OCI-LY7 (cell line): ENCODE measurements at regions not wholly inside any gene's neighbourhood (a gene's known extent, or its start where the extent isn't known, plus 50 kb on each side); places are given as distances from the start of the nearest gene placed in this dataset.

ENCODE experiments used
- BruUV-seq: library from RNA; stranded (reverse); fragments of 400-500 nt; replicated peaks from 2 replicates; lab custom pipeline; 2021; lab: Mats Ljungman, UMichigan
- CTCF ChIA-PET: fragments of 300-600 bp; sonication (Branson Sonifier 250); formaldehyde crosslinking; loops from one replicate; lab custom pipeline; 2022; ENCODE audit warnings: antibody characterized with exemption; ENCODE audit not compliant: unreplicated experiment; lab: Charles Lee
- POLR2A ChIA-PET: fragments of 300-600 bp; sonication (Branson Sonifier 250); formaldehyde crosslinking; loops from one replicate; lab custom pipeline; 2022; ENCODE audit warnings: antibody characterized with exemption; lab: Charles Lee
- DNase-seq: peaks from one replicate; pipeline ENCODE4 v3.0.0-alpha.2; 2015; ENCODE audit warnings: low spot score
- H2AFZ ChIP-seq: fragments of 200-600 bp; sonication (generic), shearing (Covaris generic); 2 replicates; pipeline ENCODE4 v1.6.1; 2014; ENCODE audit warnings: mild to moderate bottlenecking, antibody characterized with exemption, low read length, moderate library complexity
- H3K27ac ChIP-seq: fragments of 200-600 bp; sonication (generic); 2 replicates; pipeline ENCODE4 v1.5.1; 2014; ENCODE audit warnings: mixed run types, low read depth, mild to moderate bottlenecking, moderate library complexity, low read length, inconsistent platforms; ENCODE audit not compliant: poor library complexity, severe bottlenecking
- H3K36me3 ChIP-seq: fragments of 200-600 bp; sonication (generic); 2 replicates; pipeline ENCODE4 v1.6.1; 2014; ENCODE audit warnings: mild to moderate bottlenecking, antibody characterized with exemption, low read length, moderate library complexity, mixed read lengths; ENCODE audit not compliant: insufficient read depth
- H3K4me1 ChIP-seq: fragments of 200-600 bp; sonication (generic); 2 replicates; pipeline ENCODE4 v1.5.1; 2014; ENCODE audit warnings: mild to moderate bottlenecking, low read length; ENCODE audit not compliant: insufficient read depth, poor library complexity, severe bottlenecking
- H3K4me2 ChIP-seq: fragments of 200-600 bp; sonication (generic); 2 replicates; pipeline ENCODE4 v1.6.1; 2014; ENCODE audit warnings: mild to moderate bottlenecking, low read length
- H3K4me3 ChIP-seq: fragments of 200-600 bp; sonication (generic); 2 replicates; pipeline ENCODE4 v1.5.1; 2014; ENCODE audit warnings: mild to moderate bottlenecking, low read depth, low read length; ENCODE audit not compliant: poor library complexity, severe bottlenecking
- H3K79me2 ChIP-seq: fragments of 200-600 bp; sonication (generic); 2 replicates; pipeline ENCODE4 v1.6.1; 2016; ENCODE audit warnings: low read depth, mild to moderate bottlenecking, low read length, moderate library complexity, mixed read lengths; ENCODE audit not compliant: insufficient read depth
- H3K9me2 ChIP-seq: fragments of 200-600 bp; sonication (generic); 2 replicates; pipeline ENCODE4 v1.6.1; 2016; ENCODE audit warnings: mild to moderate bottlenecking, low read length, mixed read lengths; ENCODE audit not compliant: insufficient read depth
- H3K9me3 ChIP-seq: fragments of 200-600 bp; sonication (generic); 2 replicates; pipeline ENCODE4 v1.6.1; 2014; ENCODE audit warnings: mild to moderate bottlenecking, mixed run types, low read length, mixed read lengths
- H4K20me1 ChIP-seq: fragments of 200-600 bp; sonication (generic); 2 replicates; pipeline ENCODE4 v1.6.1; 2014; ENCODE audit warnings: mild to moderate bottlenecking, antibody characterized with exemption, low read length, moderate library complexity, mixed read lengths; ENCODE audit not compliant: insufficient read depth
- CTCF ChIP-seq: fragments of 200-600 bp; sonication (generic); conservative IDR thresholded peaks from 2 replicates; pipeline ENCODE4 v1.5.1; 2014; ENCODE audit warnings: mild to moderate bottlenecking, antibody characterized with exemption, low read length, moderate library complexity, mixed read lengths
- EZH2phosphoT487 ChIP-seq: fragments of 200-600 bp; sonication (generic); IDR thresholded peaks from 2 replicates; pipeline ENCODE4 v1.6.1; 2018; ENCODE audit warnings: low read depth, borderline replicate concordance, mild to moderate bottlenecking, mixed run types, antibody characterized with exemption, low read length, moderate library complexity, mixed read lengths
- intact Hi-C: fragments of 100-400 bp; cut with micrococcal nuclease; formaldehyde crosslinking; loops from one replicate; pipeline ENCODE4 v1.10.0; 2022; ENCODE audit not compliant: unreplicated experiment

DNA sequence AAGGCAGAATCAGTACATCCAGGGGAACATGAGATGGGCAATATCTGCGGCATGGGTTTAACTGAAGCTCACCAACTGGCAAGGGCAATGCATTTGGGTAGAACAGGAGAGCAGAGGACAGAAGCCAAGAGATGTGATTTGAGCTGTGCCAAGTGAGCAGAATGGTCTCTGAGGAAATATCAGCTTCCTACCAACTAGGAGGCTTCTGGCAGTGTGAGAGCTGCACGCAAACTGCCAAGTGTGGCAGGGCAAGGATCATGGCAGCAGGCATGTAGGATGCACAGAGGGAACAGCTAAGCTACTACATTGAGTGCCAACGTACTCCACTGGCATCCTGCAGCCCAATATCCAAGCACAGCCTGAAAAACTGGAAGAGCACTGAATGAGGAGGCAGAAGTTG lies 1036.5 kb downstream of the TUSC7 start:
- no TSS peak for BruUV-seq
- ChIA-PET CTCF (no interaction called here), POLR2A (no interaction called here)
- no peak overlapping the region for H3K27ac ChIP-seq
- no peaks in the 10 kb centered on the region for H3K9me2 ChIP-seq
- no peak for DNase-seq
- no peak overlapping the region for H2AFZ ChIP-seq
- H3K4me3 ChIP-seq, result no peak overlapping the region
- no peaks in the 10 kb centered on the region for H3K9me3 ChIP-seq
- no peaks in the 10 kb centered on the region for H4K20me1 ChIP-seq
- H3K36me3 ChIP-seq, result no peaks in the 10 kb centered on the region
- intact Hi-C loops, result no loop called here
- H3K79me2 ChIP-seq, result no peaks in the 10 kb centered on the region
- H3K4me2 ChIP-seq, result no peak overlapping the region
- no peaks in the 10 kb centered on the region for H3K4me1 ChIP-seq
- no peak for TF ChIP-seq EZH2phosphoT487
- TF ChIP-seq CTCF, result no peak

GRCh38 chr3:117748131-117748530 lies 1038.6 kb downstream of the TUSC7 start:
- CTCF ChIA-PET, result no interaction called here
- BruUV-seq, result no TSS peak
- Histone ChIP-seq H3K9me2 (no peaks in the 10 kb centered on the region), H4K20me1 (no peaks in the 10 kb centered on the region), H3K79me2 (no peaks in the 10 kb centered on the region), H3K4me3 (no peak overlapping the region), H3K4me2 (no peak overlapping the region), H3K36me3 (no peaks in the 10 kb centered on the region), H3K27ac (no peak overlapping the region), H2AFZ (no peak overlapping the region), H3K4me1 (no peaks in the 10 kb centered on the region), H3K9me3 (no peaks in the 10 kb centered on the region)
- TF ChIP-seq CTCF (no peak), EZH2phosphoT487 (no peak)
- intact Hi-C loops, result no loop called here
- POLR2A ChIA-PET, result interaction anchor here (0.5 to 1.0 kb wide), 4 partner anchors 24 to 872 kb away, joined by 3 to 5 read pairs (median 4); no protein-coding TSS in a partner anchor
- no peak for DNase-seq

GRCh38 chr3:117750674-117751269 lies 1041.2 kb downstream of the TUSC7 start:
- no peak overlapping the region for H3K27ac ChIP-seq
- H2AFZ ChIP-seq, result no peak overlapping the region
- H3K36me3 ChIP-seq, result no peaks in the 10 kb centered on the region
- ChIA-PET POLR2A (no interaction called here), CTCF (no interaction called here)
- BruUV-seq, result no TSS peak
- intact Hi-C loops, result no loop called here
- no peaks in the 10 kb centered on the region for H3K9me2 ChIP-seq
- no peak for DNase-seq
- no peak for TF ChIP-seq EZH2phosphoT487
- TF ChIP-seq CTCF, result no peak
- no peaks in the 10 kb centered on the region for H4K20me1 ChIP-seq
- H3K4me3 ChIP-seq, result no peak overlapping the region
- H3K79me2 ChIP-seq, result no peaks in the 10 kb centered on the region
- no peaks in the 10 kb centered on the region for H3K4me1 ChIP-seq
- H3K4me2 ChIP-seq, result no peak overlapping the region
- no peaks in the 10 kb centered on the region for H3K9me3 ChIP-seq
